DMS153 (cell line): ENCODE measurements at regions not wholly inside any gene's neighbourhood (a gene's known extent, or its start where the extent isn't known, plus 50 kb on each side); places are given as distances from the start of the nearest gene placed in this dataset.

Experiments
- DNase-seq: peaks from one replicate; lab custom pipeline; 2025; lab: John Stamatoyannopoulos, UW

DNA sequence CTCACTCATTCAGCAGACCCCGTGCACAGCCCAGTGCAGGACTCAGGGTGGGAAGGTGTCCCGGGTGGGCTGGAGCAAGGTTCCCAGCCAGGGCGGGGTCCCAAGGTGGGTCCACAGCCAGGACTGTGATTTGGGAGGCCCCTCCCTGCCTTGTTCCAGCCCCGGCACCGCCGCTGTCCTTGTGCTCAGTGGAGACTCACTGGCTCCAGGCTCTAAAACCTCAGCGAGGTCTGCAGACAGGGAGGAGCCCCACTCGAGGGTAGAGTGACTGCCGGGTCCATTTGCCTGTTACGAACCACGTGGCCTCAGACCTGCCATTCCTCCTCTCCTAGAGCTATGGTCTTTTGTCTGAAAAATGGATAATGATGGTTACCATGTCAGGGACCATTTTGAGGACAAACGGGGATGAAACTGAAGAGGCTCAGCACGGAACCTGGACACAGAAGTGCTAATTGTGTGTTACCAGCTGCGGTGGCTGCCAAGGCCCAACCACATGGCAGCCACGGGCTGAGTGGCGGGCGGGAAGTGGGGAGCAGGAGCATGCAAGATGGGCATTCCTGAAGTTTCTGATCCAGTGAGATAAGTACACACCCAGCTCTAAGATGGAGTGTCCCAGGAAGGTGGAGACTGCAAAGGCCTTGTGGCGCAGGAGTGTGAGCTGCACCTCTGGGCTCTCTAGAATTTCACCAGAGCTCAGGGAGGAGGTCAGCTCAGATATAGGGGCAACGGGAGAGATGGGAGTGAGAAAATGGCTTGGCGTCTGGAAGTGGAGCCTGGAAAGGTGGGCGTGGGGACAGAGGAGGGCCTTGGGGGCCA is 317.6 kb downstream of the SEC14L1 start:
- DNase-seq: no peak

DNA sequence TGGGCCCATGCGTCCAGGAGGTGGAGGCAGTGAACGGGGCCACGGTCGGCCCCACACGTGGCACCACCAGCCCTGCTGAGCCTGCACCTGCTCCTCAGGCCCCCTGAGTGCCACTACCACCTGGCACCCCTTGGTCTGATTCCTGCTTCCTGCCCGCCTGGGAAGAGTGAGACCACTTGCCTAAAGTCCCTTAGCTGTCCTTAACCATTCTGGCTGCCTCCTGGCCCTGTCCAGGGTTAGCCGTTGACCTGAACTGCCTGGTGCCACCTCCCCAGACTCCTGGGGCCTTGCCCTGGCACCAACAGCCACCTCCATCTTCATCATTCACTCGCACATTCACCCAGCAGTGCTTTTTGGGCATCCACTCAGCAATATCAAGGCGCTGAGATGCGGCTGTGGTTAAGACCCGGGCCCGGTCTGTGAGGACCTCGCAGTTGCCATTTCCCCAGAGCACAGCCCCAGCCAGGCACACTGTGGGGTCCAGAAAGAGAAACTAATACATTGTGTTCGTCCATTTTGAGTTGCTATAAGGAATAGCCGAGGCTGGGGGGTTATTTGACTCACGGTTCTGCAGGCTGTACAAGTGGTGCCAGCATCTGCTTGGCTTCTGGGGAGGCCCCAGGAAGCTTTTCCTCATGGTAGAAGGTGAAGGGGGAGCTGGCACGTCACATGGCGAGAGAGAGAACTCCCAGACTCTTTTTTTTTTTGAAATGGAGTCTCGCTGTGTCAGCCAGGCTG is 318.4 kb downstream of the SEC14L1 start:
- no peak for DNase-seq

DNA sequence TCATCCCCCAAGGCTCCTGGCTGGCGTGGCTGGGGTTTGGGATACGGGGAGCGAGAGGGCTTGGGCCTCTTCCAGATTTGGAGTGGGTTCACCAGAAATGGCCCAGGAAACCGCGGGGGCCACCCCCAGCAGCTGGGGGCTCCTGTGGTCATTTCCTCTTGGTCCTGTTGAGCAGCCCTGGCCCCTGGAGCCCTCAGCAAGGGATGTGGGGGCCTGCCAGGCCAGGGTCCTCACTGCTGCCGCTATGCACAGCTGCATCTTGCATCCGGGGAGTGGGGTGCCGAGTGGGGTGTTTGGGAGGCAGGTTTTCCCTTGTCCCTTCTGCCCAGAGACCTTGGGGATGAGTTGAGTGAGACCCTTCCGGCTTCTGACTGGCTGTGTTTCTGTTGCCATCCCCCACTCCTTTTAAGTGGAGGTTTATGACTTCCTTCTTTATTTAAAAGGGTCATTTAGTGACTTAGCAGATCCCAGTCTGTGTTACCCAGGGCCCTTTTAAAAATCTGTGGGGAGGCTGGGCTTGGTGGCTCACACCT is 319.8 kb downstream of the SEC14L1 start:
- DNase-seq: no peak

DNA sequence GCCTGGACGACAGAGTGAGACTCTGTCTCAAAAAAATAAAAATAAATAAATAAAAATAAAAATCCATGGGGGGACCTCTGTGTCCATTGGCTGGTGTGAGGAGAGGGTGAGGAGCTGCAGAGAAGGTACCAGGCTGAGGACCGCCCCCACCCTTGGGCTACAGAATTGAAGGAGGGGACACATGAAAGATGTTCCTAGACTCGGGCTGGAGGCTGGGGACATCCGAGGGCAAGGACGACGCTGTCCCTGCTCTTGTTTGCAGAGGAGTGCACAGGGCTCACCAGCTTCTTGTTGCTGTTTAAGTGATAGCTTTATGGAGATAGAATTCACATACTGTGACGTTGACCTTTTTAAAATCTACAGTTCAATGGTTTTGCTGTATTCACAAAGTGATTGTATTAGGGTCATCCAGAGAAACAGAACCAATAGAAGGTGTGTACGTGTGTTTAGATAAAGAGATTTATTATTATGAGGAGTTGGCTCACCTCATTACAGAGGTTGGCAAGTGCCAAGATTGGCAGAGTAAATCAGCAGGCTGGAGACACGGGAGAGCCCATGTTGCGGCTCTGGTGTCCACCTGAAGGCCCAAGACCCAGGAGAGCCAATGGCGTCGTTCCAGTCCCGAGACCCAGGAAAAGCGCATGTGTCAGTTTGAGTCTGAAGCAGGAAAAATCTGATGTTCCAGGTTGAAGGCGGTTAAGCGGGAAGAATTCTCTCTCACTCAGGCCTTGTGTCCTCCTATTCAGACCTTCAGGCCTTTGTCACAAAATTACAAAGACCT is 320.7 kb downstream of the SEC14L1 start:
- no peak for DNase-seq

DNA sequence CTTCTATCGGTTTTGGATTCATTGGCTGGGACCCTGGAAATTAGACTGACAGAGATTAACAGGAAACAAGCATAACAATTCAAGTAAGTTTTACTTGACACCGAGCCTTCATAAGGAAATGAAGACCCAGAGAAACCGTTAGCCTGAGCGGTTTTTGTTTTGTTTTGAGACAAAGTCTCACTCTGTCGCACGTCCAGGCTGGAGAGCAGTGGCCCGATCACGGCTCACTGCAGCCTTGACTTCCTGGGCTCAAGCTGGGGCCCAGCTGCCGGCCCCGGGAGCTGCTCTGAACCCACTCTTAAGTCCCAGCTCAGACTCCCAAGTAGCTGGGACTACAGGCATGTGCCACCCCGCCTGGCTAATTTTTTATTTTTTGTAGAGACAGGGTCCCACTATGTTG is 321.3 kb downstream of the SEC14L1 start:
- DNase-seq: no peak

DNA sequence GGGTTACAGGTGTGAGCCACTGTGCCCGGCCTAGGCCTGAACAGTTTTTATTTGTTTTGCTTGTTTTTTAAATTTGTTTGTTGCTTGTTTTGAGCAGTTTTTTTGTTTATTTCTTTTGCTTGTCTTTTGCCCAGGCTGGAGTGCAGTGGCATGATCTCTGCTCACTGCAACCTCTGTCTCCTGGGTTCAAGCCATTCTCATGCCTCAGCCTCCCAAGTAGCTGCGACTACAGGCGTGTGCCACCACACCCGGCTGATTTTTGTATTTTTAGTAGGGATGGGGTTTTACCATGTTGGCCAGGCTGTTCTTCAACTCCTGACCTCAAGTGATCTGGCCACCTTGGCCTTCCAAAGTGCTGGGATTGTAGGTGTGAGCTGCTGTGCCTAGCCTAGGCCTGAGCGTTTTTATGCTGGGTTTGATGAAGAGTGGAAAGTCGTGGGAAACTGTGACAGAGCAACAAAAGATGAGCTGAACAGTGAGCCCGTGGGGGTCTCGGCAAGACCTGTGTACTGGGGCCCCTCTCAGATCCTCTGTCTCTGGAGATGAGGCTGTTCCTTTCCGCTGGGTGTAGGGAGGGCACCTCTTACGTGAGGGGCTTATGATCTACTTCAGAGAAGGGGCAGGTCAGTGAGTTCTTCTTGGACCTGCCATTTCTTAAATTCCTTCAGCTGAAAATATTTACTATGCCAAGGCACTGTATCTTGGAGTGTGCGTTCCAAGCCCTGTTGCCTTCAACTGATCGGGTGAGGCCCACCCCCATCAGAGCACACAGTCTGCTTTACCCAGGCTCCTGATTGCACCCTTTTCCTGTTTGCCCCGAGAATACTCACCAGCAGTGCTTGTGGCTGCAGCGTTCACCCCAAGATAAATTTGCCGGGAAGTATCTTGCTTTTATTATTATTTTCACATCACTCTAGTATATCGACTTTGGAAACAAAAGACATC is 322.1 kb downstream of the SEC14L1 start:
- no peak for DNase-seq

DNA sequence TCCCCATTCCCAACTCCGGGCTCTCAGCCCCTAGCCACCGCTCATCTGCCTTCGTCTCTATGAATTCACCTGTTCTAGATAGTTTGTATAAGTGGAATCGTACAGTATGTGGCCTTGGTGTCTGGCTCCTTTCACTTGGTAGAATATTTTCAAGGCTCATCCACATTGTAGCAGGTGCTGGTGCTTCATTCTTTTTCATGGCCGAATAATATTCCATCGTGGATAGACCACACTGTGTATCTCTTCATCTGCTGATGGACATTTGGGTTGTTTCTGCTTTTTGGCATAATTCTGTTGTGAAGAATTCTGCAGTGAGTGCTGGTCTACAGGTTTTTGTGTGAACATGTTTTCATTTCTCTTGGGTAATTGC is 324.2 kb downstream of the SEC14L1 start:
- DNase-seq: no peak

DNA sequence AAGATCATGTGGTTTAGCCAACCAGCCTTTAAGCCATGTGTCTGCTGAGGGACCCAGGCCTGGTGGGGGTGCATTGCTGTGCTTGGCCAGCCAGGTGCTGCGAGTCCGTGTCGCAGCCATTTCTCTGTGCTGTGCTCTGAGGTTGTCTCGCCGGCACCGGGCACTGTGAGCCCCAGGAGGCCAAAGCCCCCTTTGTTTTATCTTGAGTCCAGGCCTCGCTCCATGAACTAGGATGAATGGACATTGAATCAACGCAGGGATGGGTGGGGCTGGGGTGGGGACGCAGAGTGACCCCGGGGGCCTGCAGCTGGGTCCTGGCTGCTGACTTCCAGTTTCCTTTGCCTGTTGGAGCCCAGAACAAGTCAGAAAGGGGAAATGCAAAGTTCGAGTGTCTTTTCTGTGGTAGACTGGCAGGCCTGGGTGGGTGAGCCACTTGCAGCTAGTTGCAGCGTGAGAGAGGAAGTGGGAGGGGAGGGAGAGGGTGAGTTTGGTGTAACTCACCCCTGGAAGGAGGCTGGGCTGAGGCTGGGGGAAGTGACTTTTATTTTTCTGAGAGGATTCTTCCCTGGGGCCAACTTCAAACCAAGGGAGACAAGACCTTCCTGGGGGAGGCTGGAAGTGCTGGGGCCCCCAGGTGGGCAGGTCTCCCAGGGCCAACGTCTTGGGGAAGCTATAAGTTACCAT is 324.7 kb downstream of the SEC14L1 start:
- DNase-seq: no peak

DNA sequence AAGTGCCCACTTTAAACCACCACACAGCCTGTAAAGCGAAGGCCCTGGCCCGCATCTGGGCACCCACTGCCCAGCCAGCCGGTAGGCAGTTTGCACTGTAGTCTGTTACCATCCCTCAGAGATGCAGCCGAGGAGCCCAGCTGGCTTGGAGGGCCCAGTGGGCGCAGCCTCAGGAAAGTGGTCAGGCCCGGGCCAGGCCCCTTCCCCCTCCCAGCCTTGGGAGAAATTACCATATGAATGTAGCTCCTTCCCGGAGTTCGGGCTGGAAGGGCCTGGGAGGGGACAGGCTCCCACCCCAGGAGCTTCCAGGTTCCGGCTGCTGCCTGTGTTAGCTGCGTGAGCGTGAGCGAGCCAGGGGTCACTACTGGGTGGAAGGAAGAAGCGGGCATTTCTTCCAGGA is 325.4 kb downstream of the SEC14L1 start:
- no peak for DNase-seq

DNA sequence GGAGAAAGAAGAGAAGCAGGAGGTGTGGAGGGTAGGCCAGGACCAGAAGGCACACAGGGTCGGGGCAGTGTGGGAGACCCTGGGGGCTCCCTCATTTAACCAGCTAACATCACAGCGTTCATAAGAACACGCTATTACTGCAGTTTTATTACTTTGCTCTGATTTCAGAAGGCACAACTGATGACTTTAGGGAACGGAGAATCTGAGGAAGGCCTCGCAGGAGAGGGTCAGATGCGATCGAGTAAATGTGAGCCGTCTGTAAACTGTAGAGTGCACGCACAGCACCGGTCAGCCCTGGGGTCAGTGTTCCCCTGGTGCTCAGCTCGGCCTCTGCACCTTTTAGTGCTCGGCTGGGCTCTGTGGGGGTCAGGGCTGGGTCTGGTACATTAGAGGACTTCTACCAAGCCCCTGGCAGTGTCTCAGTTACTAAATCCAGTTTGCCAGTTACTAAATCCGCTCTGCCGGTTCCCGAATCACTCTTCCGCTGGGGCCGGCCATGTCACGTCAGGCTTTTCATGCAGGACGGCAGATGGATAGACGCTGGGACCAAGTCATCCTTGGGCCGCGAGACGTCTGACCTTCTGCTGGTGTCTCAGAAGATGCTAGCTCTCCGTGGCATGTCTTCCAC is 325.9 kb downstream of the SEC14L1 start:
- no peak for DNase-seq

DNA sequence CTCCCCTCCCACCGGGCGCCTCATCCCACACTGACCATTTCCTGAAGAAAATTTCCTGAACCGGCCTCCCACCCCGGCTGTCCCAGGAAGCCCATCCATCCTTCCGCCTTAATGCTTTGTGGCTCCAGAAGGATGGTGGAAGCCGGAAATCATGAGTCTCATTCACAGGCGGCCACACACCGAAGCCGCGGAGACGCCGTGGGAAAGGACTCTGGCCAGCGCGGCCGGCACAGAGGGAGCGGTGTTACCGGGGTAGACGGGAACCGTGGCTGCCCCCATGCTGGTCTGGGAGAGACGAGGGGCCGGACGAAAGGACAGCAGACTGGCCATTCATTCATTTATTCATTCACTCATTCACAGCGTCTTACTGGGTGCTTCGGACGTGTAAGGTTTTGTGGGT is 326.8 kb downstream of the SEC14L1 start:
- DNase-seq: no peak

DNA sequence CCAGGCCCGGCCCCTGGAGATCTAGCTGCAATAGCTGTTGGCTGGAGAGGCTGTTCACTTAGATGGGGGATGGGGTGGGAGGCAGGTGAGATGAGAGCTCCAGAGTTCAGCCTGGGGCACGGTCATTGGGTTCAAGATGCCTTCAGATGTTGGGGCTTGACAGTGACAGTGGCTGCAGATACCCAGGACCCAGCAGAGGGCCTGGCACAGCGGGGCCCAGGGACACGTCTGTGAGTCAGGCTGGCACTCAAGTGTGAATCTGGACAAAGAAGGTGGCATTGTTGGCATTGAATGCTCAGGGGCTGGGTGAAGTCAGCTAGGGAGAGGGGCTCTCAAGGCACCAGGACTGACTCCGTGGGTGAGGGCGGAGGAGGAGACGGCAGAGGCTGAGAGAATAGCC is 328.1 kb downstream of the SEC14L1 start:
- DNase-seq: no peak

DNA sequence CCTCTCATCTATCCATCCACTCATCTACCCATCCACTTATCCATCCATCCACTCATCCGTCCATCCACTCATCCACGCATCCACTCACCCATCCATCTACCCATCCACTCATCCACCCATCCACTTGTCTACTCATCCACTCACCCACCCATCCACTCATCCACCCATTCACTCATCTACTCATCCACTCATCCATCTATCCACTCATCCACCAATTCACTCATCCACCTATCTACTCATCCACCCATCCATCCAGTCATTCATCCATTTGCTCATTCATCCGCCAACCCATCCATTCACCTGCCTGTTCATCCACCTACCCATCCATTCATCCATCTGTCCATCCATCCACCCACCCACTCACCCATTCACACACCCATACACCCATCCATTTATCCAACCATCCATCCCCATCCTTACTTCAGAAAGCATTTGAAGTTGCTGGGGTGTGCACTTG is 329.6 kb downstream of the SEC14L1 start:
- DNase-seq: no peak

DNA sequence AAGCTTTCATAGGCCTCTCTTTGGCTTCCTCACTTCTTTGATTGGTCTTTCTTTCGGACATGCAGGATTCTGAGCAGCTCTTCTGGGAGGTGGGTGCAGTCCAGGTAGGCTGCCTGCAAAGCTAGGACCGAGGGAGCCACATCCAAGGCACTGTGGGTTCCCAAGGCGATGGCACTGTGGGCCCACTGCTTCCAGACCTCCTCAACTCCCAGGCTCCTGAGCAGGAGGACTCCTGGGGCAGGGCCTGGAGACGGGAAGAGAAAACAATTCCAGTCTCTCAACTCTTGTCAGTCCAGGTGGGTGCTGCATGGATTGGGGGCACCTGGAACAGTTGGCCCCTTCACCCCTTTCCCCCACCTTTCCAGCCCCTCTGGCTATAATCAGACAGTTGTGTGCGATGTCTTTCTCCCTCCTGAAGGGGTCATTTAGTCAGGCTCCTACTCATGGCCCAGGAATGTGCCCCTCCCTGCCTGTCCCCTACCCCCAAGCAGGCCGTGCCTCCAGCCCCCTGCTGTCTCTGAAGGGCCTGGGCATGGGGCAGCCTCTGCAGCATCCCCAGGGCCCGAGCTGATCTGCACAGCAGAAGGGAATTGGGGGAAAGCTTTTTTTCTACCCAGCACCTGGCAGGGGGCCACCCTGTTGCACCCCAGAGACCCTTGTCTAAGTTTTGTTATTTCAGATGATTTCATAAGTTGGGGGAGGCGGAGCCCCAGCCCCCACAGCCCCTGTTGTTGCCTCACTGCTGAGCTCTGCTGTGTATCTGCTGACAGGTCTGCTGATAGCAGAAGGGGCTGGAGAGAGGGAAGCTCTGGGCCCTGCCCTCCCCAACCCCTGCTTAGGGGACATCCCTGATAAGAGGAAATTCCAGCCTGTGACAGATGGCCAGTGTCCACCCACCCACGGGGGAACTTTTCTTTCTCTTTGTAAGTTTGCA is 330.3 kb downstream of the SEC14L1 start:
- no peak for DNase-seq

DNA sequence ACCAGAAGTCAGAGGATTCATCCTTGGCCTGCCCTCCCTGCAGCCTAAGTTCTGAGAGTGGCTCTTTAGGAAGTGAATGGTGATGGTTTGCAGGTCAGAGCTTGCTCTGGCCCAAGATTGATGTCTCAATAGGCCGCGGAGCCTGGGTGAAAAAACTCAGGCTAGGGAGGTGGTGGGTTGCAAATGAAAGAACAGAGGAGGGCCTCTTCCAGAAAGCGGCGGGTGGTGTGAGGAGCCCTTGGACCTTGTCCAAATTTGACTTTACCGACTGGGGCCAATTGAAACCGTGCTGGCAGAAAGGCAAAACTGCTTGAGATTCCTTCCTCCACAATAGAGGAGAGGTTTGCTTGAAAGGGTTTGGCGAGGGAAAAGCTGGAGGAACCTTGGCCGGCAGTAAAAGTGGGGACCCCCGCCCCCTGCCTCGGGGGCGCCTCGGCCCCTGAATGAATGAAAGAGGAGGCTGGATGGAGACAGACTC is 331.3 kb downstream of the SEC14L1 start:
- DNase-seq: no peak

DNA sequence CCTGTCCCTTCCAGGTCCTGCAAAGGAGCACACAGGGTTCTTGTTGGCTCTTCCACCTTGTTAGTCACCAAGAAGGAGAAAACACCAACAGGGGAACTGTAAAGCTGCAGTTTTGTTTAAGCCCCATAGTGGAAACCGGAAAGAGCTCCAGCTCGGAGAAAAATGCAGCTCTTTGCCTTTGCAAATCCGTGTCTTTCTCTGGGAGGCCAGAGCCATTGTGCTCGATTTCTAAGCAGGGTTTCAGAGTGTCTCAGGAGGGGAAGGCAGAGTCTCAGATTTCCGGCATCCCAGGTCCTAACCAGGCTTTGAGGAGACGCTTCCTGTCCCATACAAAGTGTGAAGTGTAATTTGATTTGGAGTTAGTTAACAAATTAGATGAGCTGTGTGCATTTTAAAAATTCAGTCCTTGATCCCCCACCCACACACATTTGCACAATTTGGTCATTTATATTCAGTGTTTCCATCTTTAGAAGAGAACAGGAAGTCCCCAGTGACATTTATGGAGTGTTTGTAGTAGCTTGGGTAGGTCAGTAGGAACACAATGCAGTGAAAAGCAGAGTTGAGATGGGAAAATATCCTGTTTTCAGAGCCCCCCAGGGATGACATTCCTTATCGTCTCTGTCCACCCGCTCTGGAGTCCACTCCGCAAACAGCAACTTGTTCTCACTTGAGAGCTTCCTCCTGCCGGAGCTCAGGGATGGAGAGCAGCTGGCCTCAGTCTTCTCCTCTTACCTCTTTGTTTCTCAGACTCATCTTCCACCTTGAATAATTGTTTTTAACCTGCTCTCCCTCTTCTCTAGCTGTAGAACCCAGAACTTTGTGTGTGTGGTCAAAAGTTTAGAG is 331.9 kb downstream of the SEC14L1 start:
- DNase-seq: peak; percentile 33

DNA sequence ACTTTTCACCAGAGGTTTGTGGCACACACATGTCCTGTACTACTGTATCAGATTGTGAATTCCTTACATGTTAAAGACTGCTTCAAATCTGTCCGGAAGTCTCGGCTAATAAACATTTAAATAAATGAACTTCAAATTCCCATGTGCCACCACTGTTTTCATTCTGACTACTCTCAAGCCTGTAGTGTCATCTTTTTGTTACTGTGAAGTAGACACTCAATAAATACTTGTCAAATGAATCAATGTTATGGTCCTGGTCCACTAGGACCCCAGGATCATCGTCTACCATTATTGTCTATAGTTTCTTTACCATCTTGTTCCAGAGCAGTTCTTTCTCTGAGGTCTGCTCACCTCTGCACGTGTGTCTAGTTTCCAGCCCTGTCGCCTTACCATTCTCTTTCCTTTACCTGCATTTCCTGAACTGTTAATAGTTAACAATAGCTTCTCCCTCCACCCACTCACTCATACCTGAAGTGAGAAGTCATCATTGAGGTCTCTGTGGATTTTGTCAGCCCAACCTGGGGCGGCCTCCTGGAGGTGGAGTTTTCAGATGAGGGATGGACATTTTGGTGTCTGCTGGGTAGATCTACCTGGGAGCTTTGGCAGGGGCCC is 333.0 kb downstream of the SEC14L1 start:
- DNase-seq: no peak
